Peyer's patch (tissue), 4 donors: ENCODE measurements at regions not wholly inside any gene's neighbourhood (a gene's known extent, or its start where the extent isn't known, plus 50 kb on each side); places are given as distances from the start of the nearest gene placed in this dataset.

ENCODE experiments used
- DNase-seq, 3 donors: peaks; one replicate each; pipeline ENCODE4 v3.0.0-alpha.2; 2017 to 2019
- H3K27ac ChIP-seq, 4 donors: fragments of 200-600 bp; sonication (generic); one replicate each; pipeline ENCODE4 v1.5.1; 2016 to 2019
- H3K27me3 ChIP-seq, 2 donors: fragments of 200-600 bp; sonication (generic); one replicate each; pipeline ENCODE4 v1.5.1; 2019
- H3K36me3 ChIP-seq, 3 donors: fragments of 200-600 bp; sonication (generic); one replicate each; pipeline ENCODE4 v1.5.1; 2016 to 2019
- H3K4me1 ChIP-seq, 4 donors: fragments of 200-600 bp; sonication (generic); one replicate each; pipeline ENCODE4 v1.5.1; 2016 to 2019
- H3K4me3 ChIP-seq, 4 donors: fragments of 200-600 bp; sonication (generic); 1 replicate in 3 of 4; 2 replicates in 1 of 4; pipeline ENCODE4 v1.5.1; 2016 to 2019; ENCODE audit warnings: mild to moderate bottlenecking in 1 of 4
- H3K9me3 ChIP-seq, 4 donors: fragments of 200-600 bp; sonication (generic); one replicate each; pipeline ENCODE4 v1.5.1; 2016 to 2019; ENCODE audit warnings: mild to moderate bottlenecking in 1 of 4
- CTCF ChIP-seq, 6 experiments: fragments of 450-650 bp in 4 of 6; fragments of 200-600 bp in 2 of 6; sonication (generic) in 1 of 6; IDR thresholded peaks; one replicate each; pipeline ENCODE4 v1.5.1; 2017 to 2019; ENCODE audit warnings: antibody characterized with exemption in 6 of 6, mild to moderate bottlenecking in 3 of 6, moderate library complexity in 1 of 6
- POLR2A ChIP-seq, 2 donors: fragments of 450-650 bp; IDR thresholded peaks; one replicate each; pipeline ENCODE4 v1.5.1; 2017; ENCODE audit warnings: antibody characterized with exemption in 2 of 2, mild to moderate bottlenecking in 2 of 2, moderate library complexity in 2 of 2

DNA sequence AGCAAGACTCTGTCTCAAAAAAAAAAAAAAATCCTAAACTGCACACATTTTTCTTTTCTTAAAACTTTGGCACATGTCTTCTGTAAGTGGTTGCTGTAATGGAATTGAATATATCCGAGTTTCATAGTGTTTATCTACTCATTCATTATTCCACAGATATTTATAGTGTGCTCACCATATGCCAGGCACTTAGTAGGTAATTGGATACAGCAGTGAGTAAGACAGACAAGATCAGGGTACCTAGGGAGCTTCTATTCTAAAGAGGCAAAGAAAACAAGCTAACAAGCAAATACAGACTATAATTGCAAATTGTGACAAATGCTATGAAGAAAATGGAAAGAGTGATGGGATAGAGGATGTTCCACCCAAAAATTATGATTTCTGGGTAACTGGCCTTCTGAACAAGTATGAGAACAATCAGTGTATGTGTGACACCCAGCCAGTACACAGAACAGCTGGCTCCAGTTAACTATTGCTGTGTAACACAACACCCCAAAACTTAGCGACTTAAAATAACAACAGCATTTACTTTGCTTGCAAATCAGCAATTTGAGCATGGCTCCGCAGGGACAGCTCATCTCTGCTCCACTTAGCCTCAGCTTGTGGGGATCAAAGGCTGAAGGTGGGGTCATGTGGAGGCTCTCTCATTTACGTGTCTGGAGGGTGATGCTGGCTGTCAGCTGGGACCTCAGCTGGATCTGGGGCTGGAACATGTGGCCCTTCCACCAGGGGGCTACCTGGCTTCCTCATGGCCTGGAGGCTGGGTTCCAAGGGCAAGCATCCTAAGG lies 224.9 kb downstream of the INSIG2 start:
- TF ChIP-seq CTCF (IDR thresholded peaks at IDR 0.05) (no peak), POLR2A (IDR thresholded peaks at IDR 0.05) (no peak)
- DNase-seq, result no peak
- Histone ChIP-seq H3K9me3 (no peaks in the 10 kb centered on the region), H3K4me3 (no peak overlapping the region), H3K4me1 (no peaks in the 10 kb centered on the region), H3K27ac (no peak overlapping the region), H3K36me3 (no peaks in the 10 kb centered on the region), H3K27me3 (no peaks in the 10 kb centered on the region)

GRCh38 chr2:118310681-118311429 lies 222.6 kb downstream of the INSIG2 start:
- TF ChIP-seq POLR2A (IDR thresholded peaks at IDR 0.05) (no peak), CTCF (IDR thresholded peaks at IDR 0.05) (no peak)
- DNase-seq, result no peak
- H3K4me1 ChIP-seq, result no peaks in the 10 kb centered on the region
- H3K9me3 ChIP-seq, result no peaks in the 10 kb centered on the region
- peak overlapping the region; percentile 35 to 52 (median 40) for H3K4me3 ChIP-seq
- H3K36me3 ChIP-seq, result no peaks in the 10 kb centered on the region
- no peaks in the 10 kb centered on the region for H3K27me3 ChIP-seq
- no peak overlapping the region for H3K27ac ChIP-seq

DNA sequence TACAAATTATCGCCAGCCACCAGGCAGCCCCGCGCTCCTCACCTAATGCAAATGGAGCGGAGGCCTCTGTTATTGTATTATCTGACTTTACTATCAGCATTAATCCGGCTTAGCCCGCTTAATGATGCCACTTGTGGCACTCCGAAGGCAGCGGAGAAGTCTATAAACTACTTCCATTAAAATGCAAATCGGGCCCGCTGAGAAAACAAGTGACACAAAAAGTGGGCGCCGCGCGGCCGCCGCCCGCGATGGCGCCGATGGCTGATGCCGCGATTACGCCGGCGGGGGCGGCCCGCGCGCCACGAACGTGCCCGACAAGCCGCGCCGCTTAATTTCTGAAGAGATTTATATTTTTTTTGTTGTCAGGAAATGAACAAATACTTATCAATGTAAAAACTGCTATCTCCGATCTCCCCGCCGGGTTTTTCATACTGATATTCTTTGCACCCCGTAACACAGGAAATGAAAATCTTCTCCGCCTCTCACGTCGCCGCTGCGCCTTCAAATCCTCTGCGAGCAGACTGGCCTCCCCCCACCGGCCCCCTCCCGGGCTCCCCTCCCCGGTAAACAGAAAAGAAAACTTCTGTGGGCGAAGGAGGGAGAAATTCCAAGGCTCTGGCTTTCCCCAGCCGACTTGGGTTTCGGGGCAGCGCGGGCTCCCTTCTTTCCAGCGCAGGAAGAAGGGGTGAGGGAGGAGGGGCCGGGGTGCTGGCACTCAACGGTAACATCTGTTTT lies 221.8 kb downstream of the INSIG2 start:
- Histone ChIP-seq H3K27ac (peak overlapping the region in 1 of 4 donors; percentile 3), H3K4me1 (no peaks in the 10 kb centered on the region), H3K27me3 (no peaks in the 10 kb centered on the region), H3K9me3 (no peaks in the 10 kb centered on the region), H3K4me3 (peak overlapping the region; percentile 35 to 52 (median 40)), H3K36me3 (no peaks in the 10 kb centered on the region)
- no peak for DNase-seq
- TF ChIP-seq POLR2A (IDR thresholded peaks at IDR 0.05) (no peak), CTCF (IDR thresholded peaks at IDR 0.05) (no peak)

- TF ChIP-seq CTCF (IDR thresholded peaks at IDR 0.05) (no peak), POLR2A (IDR thresholded peaks at IDR 0.05) (no peak)
- Histone ChIP-seq H3K9me3 (no peaks in the 10 kb centered on the region), H3K4me3 (peak overlapping the region; percentile 35 to 52 (median 40)), H3K36me3 (no peaks in the 10 kb centered on the region), H3K27ac (no peak overlapping the region), H3K4me1 (no peaks in the 10 kb centered on the region), H3K27me3 (no peaks in the 10 kb centered on the region)
- no peak for DNase-seq
These were observed 221.1 kb downstream of the INSIG2 start for GRCh38 chr2:118309257-118309945.

DNA sequence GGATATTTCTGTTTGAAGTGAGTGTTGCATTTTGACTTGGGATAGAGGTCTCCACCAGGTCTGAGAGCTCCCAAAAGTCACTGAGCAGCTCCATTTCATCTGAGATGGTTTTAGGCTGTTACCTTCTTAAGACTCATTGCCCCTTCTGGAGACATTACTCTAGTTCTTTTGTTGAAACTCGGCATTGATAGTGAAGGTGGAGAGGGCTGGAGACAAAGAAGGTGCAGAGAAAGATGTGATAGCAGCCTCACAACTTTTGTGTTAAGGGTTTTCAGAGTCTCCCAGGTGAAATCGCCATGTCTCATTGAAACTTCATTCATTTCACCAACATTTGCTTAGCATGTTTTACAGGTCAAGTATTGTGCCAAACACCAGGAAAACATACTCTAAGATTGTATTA lies 219.6 kb downstream of the INSIG2 start:
- H3K27me3 ChIP-seq, result no peaks in the 10 kb centered on the region
- H3K4me1 ChIP-seq, result no peaks in the 10 kb centered on the region
- no peak overlapping the region for H3K27ac ChIP-seq
- H3K36me3 ChIP-seq, result no peaks in the 10 kb centered on the region
- H3K9me3 ChIP-seq, result no peaks in the 10 kb centered on the region
- TF ChIP-seq POLR2A (IDR thresholded peaks at IDR 0.05) (no peak), CTCF (IDR thresholded peaks at IDR 0.05) (no peak)
- DNase-seq, result no peak
- no peak overlapping the region for H3K4me3 ChIP-seq
